ENCODE measurements at regions not wholly inside any gene's neighbourhood (a gene's known extent, or its start where the extent isn't known, plus 50 kb on each side); places are given as distances from the start of the nearest gene placed in this dataset.
"Not testable (repeated sequence)": the region's sequence is repeated elsewhere in the genome, so short reads cannot be mapped to it uniquely, and the experiment has no call there.

- no peak for DNase-seq (ENCODE audit: low spot score)
- intact Hi-C loops (cut with DNase I) = no loop called here
- no peak for ATAC-seq
These were observed 98.7 kb downstream of the RAP2B start for GRCh38 chr3:153260681-153261080.

GRCh38 chr3:153266619-153267018 is 104.6 kb downstream of the RAP2B start:
- intact Hi-C loops (cut with DNase I) = no loop called here
- no peak for ATAC-seq
- DNase-seq (ENCODE audit: low spot score) = no peak

- intact Hi-C loops (cut with DNase I) = no loop called here
- no peak for ATAC-seq
These were observed 106.7 kb downstream of the RAP2B start for GRCh38 chr3:153268564-153269279.

GRCh38 chr3:153269730-153270129 is 107.7 kb downstream of the RAP2B start:
- ATAC-seq (no peak), DNase-seq (ENCODE audit: low spot score) (no peak)
- intact Hi-C loops (cut with DNase I) = no loop called here

More at GRCh38 chr3:153268564-153269279, 106.7 kb downstream of the RAP2B start:
- no peak for DNase-seq (ENCODE audit: low spot score)

GRCh38 chr3:153273217-153273616 is 111.2 kb downstream of the RAP2B start:
- ATAC-seq (no peak), DNase-seq (ENCODE audit: low spot score) (no peak)
- intact Hi-C loops (cut with DNase I) = no loop called here

GRCh38 chr3:153273767-153274435 is 111.9 kb downstream of the RAP2B start:
- DNase-seq (ENCODE audit: low spot score) = no peak
- intact Hi-C loops (cut with DNase I) = no loop called here
- peak; percentile 68 for ATAC-seq

- intact Hi-C loops (cut with DNase I) = no loop called here
- ATAC-seq = no peak
- no peak for DNase-seq (ENCODE audit: low spot score)
These were observed 112.5 kb downstream of the RAP2B start for GRCh38 chr3:153274561-153274960.

GRCh38 chr3:153275514-153275913 is 113.5 kb downstream of the RAP2B start:
- DNase-seq (ENCODE audit: low spot score) (no peak), ATAC-seq (no peak)
- intact Hi-C loops (cut with DNase I) = no loop called here

GRCh38 chr3:153277029-153277428 is 115.0 kb downstream of the RAP2B start:
- no peak for DNase-seq (ENCODE audit: low spot score)
- intact Hi-C loops (cut with DNase I) = no loop called here
- ATAC-seq = no peak

- DNase-seq (ENCODE audit: low spot score); intact Hi-C loops (cut with DNase I); ATAC-seq: not testable (repeated sequence)
These were observed 119.4 kb downstream of the RAP2B start for GRCh38 chr3:153281236-153281997.

- ATAC-seq (no peak), DNase-seq (ENCODE audit: low spot score) (no peak)
- intact Hi-C loops (cut with DNase I) = no loop called here
These were observed 120.3 kb downstream of the RAP2B start for GRCh38 chr3:153282355-153282754.

GRCh38 chr3:153284282-153284938 is 122.4 kb downstream of the RAP2B start:
- DNase-seq (ENCODE audit: low spot score) = peak; percentile 76
- intact Hi-C loops (cut with DNase I) = no loop called here
- peak; percentile 98 for ATAC-seq

- DNase-seq (ENCODE audit: low spot score) (no peak), ATAC-seq (peak; percentile 67)
- intact Hi-C loops (cut with DNase I) = no loop called here
These were observed 123.2 kb downstream of the RAP2B start for GRCh38 chr3:153285194-153285641.

- intact Hi-C loops (cut with DNase I) = no loop called here
- DNase-seq (ENCODE audit: low spot score) (no peak), ATAC-seq (peak; percentile 22)
These were observed 124.0 kb downstream of the RAP2B start for GRCh38 chr3:153285982-153286381.

GRCh38 chr3:153287017-153287416 is 125.0 kb downstream of the RAP2B start:
- intact Hi-C loops (cut with DNase I) = no loop called here
- DNase-seq (ENCODE audit: low spot score) = no peak
- ATAC-seq = no peak

GRCh38 chr3:153289334-153289808 is 127.3 kb downstream of the RAP2B start:
- no peak for DNase-seq (ENCODE audit: low spot score)
- intact Hi-C loops (cut with DNase I) = no loop called here
- peak; percentile 57 for ATAC-seq

- ATAC-seq = peak; percentile 20
- no peak for DNase-seq (ENCODE audit: low spot score)
- intact Hi-C loops (cut with DNase I) = no loop called here
These were observed 128.4 kb downstream of the RAP2B start for GRCh38 chr3:153290268-153291015.

GRCh38 chr3:153291059-153291685 is 129.1 kb downstream of the RAP2B start:
- ATAC-seq (peak; percentile 66), DNase-seq (ENCODE audit: low spot score) (no peak)
- intact Hi-C loops (cut with DNase I) = no loop called here
